CD14-positive monocyte (primary cell): ENCODE measurements at regions not wholly inside any gene's neighbourhood (a gene's known extent, or its start where the extent isn't known, plus 50 kb on each side); places are given as distances from the start of the nearest gene placed in this dataset.

Experiments used
- DNase-seq, 3 donors: peaks; one replicate each; pipeline ENCODE4 v3.0.0-alpha.2; 2011 to 2022
- H2AFZ ChIP-seq: 2 replicates; pipeline ENCODE4 v1.6.0; 2012; ENCODE audit warnings: mild to moderate bottlenecking, low read depth, low read length, inconsistent platforms; ENCODE audit not compliant: insufficient read depth, poor library complexity, severe bottlenecking
- H3K27ac ChIP-seq, 2 donors: 1 replicate in 1 of 2; 2 replicates in 1 of 2; pipeline ENCODE4 v1.5.1; 2012 to 2013; ENCODE audit warnings: low read length in 2 of 2, control low read depth in 1 of 2, inconsistent platforms in 1 of 2, low read depth in 1 of 2, mild to moderate bottlenecking in 1 of 2
- H3K27me3 ChIP-seq, 2 donors: one replicate each; pipeline versions ENCODE4 v1.6.0 to v1.6.1; 2011 to 2013; ENCODE audit warnings: low read length in 2 of 2; ENCODE audit not compliant: control insufficient read depth in 2 of 2, insufficient read depth in 2 of 2
- H3K36me3 ChIP-seq, 2 donors: replicated peaks in 1 of 2; 1 replicate in 1 of 2; 2 replicates in 1 of 2; pipeline versions ENCODE4 v1.5.1 to v1.6.1; 2012 to 2013; ENCODE audit warnings: low read length in 2 of 2, control low read depth in 1 of 2, inconsistent platforms in 1 of 2, mild to moderate bottlenecking in 1 of 2; ENCODE audit not compliant: insufficient read depth in 2 of 2, control insufficient read depth in 1 of 2
- H3K4me1 ChIP-seq, 2 donors: 1 replicate in 1 of 2; 2 replicates in 1 of 2; pipeline versions ENCODE4 v1.5.1 to v1.6.1; 2012 to 2013; ENCODE audit warnings: low read length in 2 of 2, control low read depth in 1 of 2, inconsistent platforms in 1 of 2, mild to moderate bottlenecking in 1 of 2, moderate library complexity in 1 of 2; ENCODE audit not compliant: insufficient read depth in 2 of 2, control insufficient read depth in 1 of 2
- H3K4me2 ChIP-seq: replicated peaks from 2 replicates; pipeline ENCODE3; 2012; ENCODE audit warnings: low read length, moderate library complexity, mild to moderate bottlenecking; ENCODE audit not compliant: poor library complexity, severe bottlenecking; ENCODE audit errors: extremely low read depth
- H3K4me3 ChIP-seq, 3 experiments: fragments of 200-600 bp in 1 of 3; sonication (generic) in 1 of 3; replicated peaks in 1 of 3; 1 replicate in 2 of 3; 2 replicates in 1 of 3; pipeline ENCODE4 v1.5.1; 2011 to 2013; ENCODE audit warnings: low read length in 3 of 3, mild to moderate bottlenecking in 3 of 3, control low read depth in 2 of 3, low read depth in 2 of 3, inconsistent platforms in 1 of 3, moderate library complexity in 1 of 3
- H3K79me2 ChIP-seq: 2 replicates; pipeline ENCODE4 v1.6.0; 2012; ENCODE audit warnings: mild to moderate bottlenecking, control low read depth, inconsistent platforms, low read length, moderate library complexity; ENCODE audit not compliant: insufficient read depth
- H3K9ac ChIP-seq: 2 replicates; pipeline ENCODE4 v1.6.0; 2017; ENCODE audit warnings: low read length, mild to moderate bottlenecking; ENCODE audit not compliant: insufficient read depth, poor library complexity, severe bottlenecking
- H3K9me3 ChIP-seq, 2 donors: replicated peaks in 1 of 2; 1 replicate in 1 of 2; 2 replicates in 1 of 2; pipeline versions ENCODE4 v1.5.1 to v1.6.1; 2012 to 2013; ENCODE audit warnings: low read length in 2 of 2, control low read depth in 1 of 2; ENCODE audit not compliant: control insufficient read depth in 1 of 2, insufficient read depth in 1 of 2
- H4K20me1 ChIP-seq: 2 replicates; pipeline ENCODE4 v1.6.0; 2012; ENCODE audit warnings: mild to moderate bottlenecking, low read length, control low read depth, moderate library complexity; ENCODE audit not compliant: insufficient read depth
- H3K27ac Mint-ChIP-seq, 7 donors: one replicate each; pipeline ENCODE4 v1.8.0; 2020; ENCODE audit warnings: mild to moderate bottlenecking in 7 of 7, mixed read lengths in 7 of 7, moderate library complexity in 6 of 7, inconsistent platforms in 2 of 7
- H3K27me3 Mint-ChIP-seq, 3 donors: one replicate each; pipeline ENCODE4 v1.8.0; 2021 to 2022; ENCODE audit warnings: low read depth in 3 of 3, mild to moderate bottlenecking in 3 of 3, mixed read lengths in 3 of 3, moderate library complexity in 3 of 3, inconsistent platforms in 1 of 3
- H3K36me3 Mint-ChIP-seq, 2 donors: one replicate each; pipeline ENCODE4 v1.8.0; 2020; ENCODE audit warnings: mixed read lengths in 2 of 2, inconsistent platforms in 1 of 2, mild to moderate bottlenecking in 1 of 2
- H3K4me1 Mint-ChIP-seq: one replicate; pipeline ENCODE4 v1.8.0; 2020; ENCODE audit warnings: mild to moderate bottlenecking, mixed read lengths
- H3K4me3 Mint-ChIP-seq, 2 donors: one replicate each; pipeline ENCODE4 v1.8.0; 2020; ENCODE audit warnings: mild to moderate bottlenecking in 2 of 2, mixed read lengths in 2 of 2, moderate library complexity in 1 of 2
- H3K9me3 Mint-ChIP-seq, 7 donors: one replicate each; pipeline ENCODE4 v1.8.0; 2020 to 2022; ENCODE audit warnings: mixed read lengths in 7 of 7, mild to moderate bottlenecking in 6 of 7, moderate library complexity in 6 of 7, inconsistent platforms in 2 of 7
- CTCF ChIP-seq: fragments of 200-600 bp; IDR thresholded peaks from one replicate; pipeline ENCODE4 v1.8.0; 2022; ENCODE audit warnings: antibody characterized with exemption, mild to moderate bottlenecking
- WGBS: methylation state at CpG from one replicate; pipeline ENCODE4 v1.1.5; 2013; ENCODE audit warnings: missing lambda C conversion rate; ENCODE audit not compliant: insufficient coverage; 5-methylcytosine and 5-hydroxymethylcytosine counted together
- intact Hi-C, 2 donors: fragments of 100-400 bp; cut with micrococcal nuclease; formaldehyde crosslinking; loops; one replicate each; pipeline versions ENCODE4 v1.15.0 to v1.15.1; 2023

GRCh38 chr2:18473241-18474181 is 86.9 kb downstream of the RDH14 start:
- H3K4me1 ChIP-seq: no peaks in the 10 kb centered on the region
- no peaks in the 10 kb centered on the region for H3K27me3 ChIP-seq
- Mint-ChIP-seq H3K4me1 (no peaks in the 10 kb centered on the region), H3K9me3 (peaks cover 0 to 4% (median 0%) of the 10 kb centered on the region in 7 donors), H3K36me3 (no peaks in the 10 kb centered on the region), H3K27me3 (peaks cover 0 to 4% (median 0%) of the 10 kb centered on the region in 3 donors), H3K27ac (no peak overlapping the region), H3K4me3 (no peak overlapping the region)
- no peak for DNase-seq
- no peak overlapping the region for H3K9ac ChIP-seq
- no peak overlapping the region for H3K4me2 ChIP-seq
- 94% methylated on average over 2 of the region's 9 CpGs for WGBS
- no peaks in the 10 kb centered on the region for H3K36me3 ChIP-seq
- no peaks in the 10 kb centered on the region for H3K9me3 ChIP-seq
- no peak overlapping the region for H3K27ac ChIP-seq
- TF ChIP-seq CTCF: no peak
- no peak overlapping the region for H3K4me3 ChIP-seq
- no peak overlapping the region for H2AFZ ChIP-seq
- H3K79me2 ChIP-seq: no peaks in the 10 kb centered on the region
- intact Hi-C loops: no loop called here
- no peaks in the 10 kb centered on the region for H4K20me1 ChIP-seq

- H3K4me2 ChIP-seq: no peak overlapping the region
- no peak for TF ChIP-seq CTCF
- no peak for DNase-seq
- H3K27me3 Mint-ChIP-seq: no peaks in the 10 kb centered on the region
- H4K20me1 ChIP-seq: no peaks in the 10 kb centered on the region
- H3K9ac ChIP-seq: no peak overlapping the region
- no peaks in the 10 kb centered on the region for H3K27me3 ChIP-seq
- H3K27ac Mint-ChIP-seq: no peak overlapping the region
- no peaks in the 10 kb centered on the region for H3K36me3 Mint-ChIP-seq
- WGBS: 90% methylated on average over 3 of the region's 5 CpGs
- no peak overlapping the region for H3K4me3 Mint-ChIP-seq
- no peaks in the 10 kb centered on the region for H3K4me1 ChIP-seq
- H3K9me3 Mint-ChIP-seq: peaks cover 0 to 13% (median 6%) of the 10 kb centered on the region in 7 donors
- no peaks in the 10 kb centered on the region for H3K79me2 ChIP-seq
- intact Hi-C loops: no loop called here
- peaks cover 0 to 7% of the 10 kb centered on the region in 2 donors for H3K9me3 ChIP-seq
- no peak overlapping the region for H2AFZ ChIP-seq
- H3K27ac ChIP-seq: no peak overlapping the region
- no peak overlapping the region for H3K4me3 ChIP-seq
- no peaks in the 10 kb centered on the region for H3K36me3 ChIP-seq
- no peaks in the 10 kb centered on the region for H3K4me1 Mint-ChIP-seq
Observed at GRCh38 chr2:18467749-18468360, 92.6 kb downstream of the RDH14 start.
